Fibroblast of skin of abdomen (primary cell): ENCODE measurements at regions not wholly inside any gene's neighbourhood (a gene's known extent, or its start where the extent isn't known, plus 50 kb on each side); places are given as distances from the start of the nearest gene placed in this dataset.
"Not testable (repeated sequence)": the region's sequence is repeated elsewhere in the genome, so short reads cannot be mapped to it uniquely, and the experiment has no call there.

ENCODE experiments used
- DNase-seq: peaks from one replicate; pipeline ENCODE4 v3.0.0-alpha.2; 2013

- DNase-seq = no peak
These were observed 50.5 kb upstream of the CD99 start for GRCh38 chrX:2640436-2641150.

GRCh38 chrX:2638279-2638678 is 52.8 kb upstream of the CD99 start:
- no peak for DNase-seq

- peak; percentile 35 for DNase-seq
These were observed 55.8 kb upstream of the CD99 start for GRCh38 chrX:2635342-2635741.

GRCh38 chrX:2632533-2633504 is 58.3 kb upstream of the CD99 start:
- no peak for DNase-seq

DNA sequence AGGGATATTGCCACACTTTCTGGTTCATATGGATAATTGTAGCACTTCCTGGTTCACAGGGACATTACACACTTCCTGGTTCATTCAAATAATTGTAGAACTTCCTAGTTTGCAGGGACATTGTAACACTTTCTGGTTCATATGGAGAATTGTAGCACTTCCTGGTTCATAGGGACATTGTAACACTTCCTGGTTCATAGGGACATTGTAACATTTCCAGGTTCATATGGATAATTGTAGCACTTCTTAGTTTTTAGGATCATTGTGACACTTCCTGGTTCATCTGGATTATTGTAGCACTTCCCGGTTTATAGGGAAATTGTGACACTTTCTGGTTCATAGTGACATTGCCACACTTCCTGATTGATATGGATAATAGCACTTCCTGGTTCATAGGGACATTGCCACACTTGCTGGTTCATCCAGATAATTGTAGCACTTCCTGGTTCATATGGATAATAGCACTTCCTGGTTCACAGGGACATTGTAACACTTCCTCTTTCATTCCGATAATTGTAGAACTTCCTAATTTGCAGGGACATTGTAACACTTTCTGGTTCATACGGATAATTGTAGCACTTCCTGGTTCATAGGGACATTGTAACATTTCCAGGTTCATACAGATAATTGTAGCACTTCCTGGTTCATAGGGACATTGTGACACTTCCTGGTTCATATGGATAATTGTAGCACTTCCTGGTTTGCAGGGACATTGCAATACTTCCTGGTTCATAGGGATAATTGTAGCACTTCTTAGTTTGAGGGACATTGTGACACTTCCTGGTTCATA is 59.2 kb upstream of the CD99 start:
- no peak for DNase-seq

GRCh38 chrX:2630935-2631742 is 60.0 kb upstream of the CD99 start:
- not testable (repeated sequence) for DNase-seq

- DNase-seq = not testable (repeated sequence)
These were observed 60.8 kb upstream of the CD99 start for GRCh38 chrX:2630008-2630934.

- no peak for DNase-seq
These were observed 61.6 kb upstream of the CD99 start for GRCh38 chrX:2629316-2630007.

DNA sequence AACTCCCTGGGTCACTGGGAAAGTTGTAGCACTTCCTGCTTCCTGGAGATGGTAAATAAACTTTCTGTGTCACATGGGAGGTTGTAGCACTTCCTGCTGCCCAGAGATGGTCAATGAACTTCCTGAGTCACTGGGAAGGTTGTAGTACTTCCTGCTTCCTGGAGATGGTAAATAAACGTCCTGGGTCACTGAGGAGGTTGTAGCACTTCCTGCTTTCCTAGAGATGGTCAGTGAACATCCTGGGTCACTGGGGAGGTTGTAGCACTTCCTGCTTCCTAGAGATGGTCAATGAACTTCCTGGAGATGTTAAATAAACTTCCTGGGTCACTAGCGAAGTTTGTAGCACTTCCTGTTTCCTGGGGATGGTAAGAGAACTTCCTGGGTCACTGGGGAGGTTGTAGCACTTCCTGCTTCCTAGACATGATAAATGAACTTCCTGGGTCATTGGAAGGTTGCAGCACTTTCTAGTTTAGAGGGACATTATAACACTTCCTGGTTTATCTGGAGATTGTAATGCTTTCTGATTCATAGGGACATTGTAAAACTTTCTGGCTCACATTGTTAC is 62.3 kb upstream of the CD99 start:
- no peak for DNase-seq

- peak; percentile 19 for DNase-seq
These were observed 63.7 kb upstream of the CD99 start for GRCh38 chrX:2627272-2627867.

GRCh38 chrX:2626750-2627149 is 64.3 kb upstream of the CD99 start:
- DNase-seq = no peak

DNA sequence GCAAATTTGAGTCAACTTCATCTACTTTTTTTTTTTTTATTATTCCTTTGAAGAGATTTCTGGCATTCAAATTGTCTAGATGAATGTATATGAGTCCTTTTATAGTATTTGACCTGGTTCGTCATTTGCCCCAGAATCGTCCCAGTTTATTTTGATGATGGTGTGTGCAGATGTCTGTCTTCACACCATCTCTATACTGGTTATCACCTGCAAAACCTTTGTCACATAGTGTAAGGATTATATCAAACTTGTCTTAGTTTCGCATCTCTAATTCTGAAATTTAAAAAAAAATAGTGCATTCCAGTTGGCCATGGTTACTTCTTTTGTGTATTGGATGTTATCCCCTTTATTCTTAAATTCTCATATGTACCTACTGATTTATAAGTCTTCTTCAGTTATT is 70.5 kb upstream of the CD99 start:
- no peak for DNase-seq

DNA sequence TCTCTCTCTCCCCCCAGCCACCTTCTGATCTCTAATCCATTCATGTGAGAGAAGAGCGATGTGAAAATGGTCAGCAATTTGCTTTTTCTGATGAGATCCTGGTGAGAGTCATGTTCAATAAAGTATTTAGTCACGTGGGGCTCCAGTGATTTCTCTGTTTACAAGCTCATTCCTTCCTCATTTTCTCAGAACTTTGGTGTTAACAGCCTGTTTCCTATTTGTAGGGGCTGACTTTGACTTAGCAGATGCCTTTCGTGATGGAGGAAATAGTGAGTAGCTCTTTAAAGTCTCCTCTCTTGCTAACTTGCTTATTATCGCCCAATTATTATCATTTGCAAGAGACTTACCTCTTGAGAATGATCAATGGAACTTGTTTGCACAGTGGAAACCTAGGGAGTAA is 72.6 kb upstream of the CD99 start:
- DNase-seq = no peak

DNA sequence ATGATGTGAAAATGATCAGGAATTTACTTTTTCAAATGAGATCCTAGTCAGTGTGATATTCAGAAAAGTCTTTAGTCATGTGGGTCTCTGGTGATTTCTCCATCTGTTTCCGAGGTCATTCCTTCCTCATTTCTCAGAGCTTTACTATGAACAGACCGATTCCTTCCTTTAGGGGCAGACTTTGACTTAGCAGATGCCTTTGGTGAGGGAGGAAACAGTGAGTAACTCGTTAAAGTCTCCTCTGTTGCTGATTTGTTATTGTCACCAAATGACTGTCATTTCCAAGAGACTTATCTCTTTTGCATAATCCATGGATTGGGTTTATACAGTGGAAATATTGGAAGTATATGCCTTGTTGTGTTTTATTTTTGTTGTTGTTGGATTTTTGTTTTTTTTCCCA is 76.2 kb upstream of the CD99 start:
- DNase-seq = peak; percentile 83

DNA sequence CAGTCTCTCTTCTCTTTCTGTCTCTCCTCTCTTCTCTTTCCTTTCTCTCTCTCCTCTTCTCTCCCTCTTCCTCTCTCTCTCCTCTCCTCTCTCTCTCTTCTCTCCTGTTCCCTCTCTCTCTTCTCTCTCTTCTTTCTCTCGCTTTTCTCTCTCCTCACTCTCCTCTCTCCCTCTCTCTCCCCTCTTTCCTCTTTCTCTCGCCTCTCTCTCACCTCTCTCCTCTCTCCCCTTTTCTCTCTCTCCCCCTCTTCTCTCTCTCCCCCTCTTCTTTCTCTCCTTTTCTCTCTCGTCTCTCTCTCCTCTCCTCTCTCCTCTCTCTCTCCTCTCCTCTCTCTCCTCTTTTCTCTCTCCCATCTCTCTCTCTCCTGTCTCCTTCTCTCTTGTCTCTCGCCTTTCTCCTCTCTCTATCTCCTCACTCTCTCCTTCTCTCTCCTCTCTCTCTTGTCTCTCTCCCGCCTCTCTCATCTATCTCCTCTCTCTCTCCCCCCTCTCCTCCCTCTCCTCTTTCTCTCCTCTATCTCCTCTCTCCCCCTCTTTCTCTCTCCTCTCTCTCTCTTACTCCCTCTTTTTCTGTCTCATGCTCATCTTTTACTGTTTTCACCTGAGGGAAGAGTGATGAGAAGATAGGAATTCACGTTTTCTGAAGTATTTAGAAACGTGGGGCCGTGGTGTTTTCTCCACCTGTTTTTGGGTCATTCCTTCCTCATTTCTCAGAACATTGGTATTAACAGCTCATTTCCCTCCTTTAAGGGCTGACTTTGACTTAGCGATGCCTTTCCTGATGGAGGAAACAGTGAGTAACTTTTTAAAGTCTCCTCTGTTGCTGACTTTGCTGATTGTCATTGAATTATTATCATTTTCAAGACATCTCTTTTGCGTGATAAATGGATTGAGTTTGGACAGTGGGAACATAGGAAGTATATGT is 80.6 kb upstream of the CD99 start:
- no peak for DNase-seq

- no peak for DNase-seq
These were observed 81.5 kb upstream of the CD99 start for GRCh38 chrX:2609431-2610238.

DNA sequence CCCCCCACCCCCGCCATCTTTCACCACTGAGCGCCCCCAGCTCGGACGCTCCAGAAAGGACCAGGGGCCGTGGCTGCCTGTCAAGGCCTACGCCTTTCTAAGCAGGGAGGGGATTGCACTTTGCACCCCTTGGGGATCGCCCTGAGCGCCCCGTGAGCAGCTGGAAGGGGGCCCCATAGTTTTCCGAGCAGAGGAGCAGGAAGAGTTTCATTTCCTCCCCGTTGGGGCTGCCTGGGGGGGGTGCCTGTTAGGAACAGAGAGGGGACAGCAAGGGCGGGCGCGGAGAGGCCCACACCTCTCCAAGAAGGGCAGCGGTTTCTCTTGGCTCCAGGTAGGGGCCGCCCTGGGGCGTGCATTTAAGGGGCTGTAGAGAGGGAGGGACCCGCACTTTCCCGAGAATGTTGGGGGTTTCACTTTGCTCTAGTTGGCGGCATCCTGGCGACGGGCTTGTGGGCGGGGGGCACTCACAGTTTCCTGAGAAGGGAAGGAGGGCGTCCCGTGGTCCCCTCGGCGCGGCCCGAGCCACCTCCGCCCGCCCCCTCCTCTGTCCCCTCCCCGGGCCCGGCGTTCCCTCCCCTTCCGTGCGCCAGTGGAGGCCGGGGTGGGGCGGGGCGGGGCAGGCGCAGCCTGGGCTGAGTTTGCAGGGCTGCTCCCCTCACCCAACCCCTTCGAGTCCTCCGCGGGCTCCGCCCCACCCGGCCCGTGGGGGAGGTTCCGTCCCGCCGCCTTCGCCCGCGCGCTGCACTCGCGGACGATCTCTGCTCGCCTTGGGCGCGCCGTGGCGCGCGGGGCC is 82.3 kb upstream of the CD99 start:
- DNase-seq = peak; percentile 85
